SK-N-MC (cell line): ENCODE measurements at regions not wholly inside any gene's neighbourhood (a gene's known extent, or its start where the extent isn't known, plus 50 kb on each side); places are given as distances from the start of the nearest gene placed in this dataset.

Source experiments
- DNase-seq: peaks from one replicate; pipeline ENCODE4 v3.0.0-alpha.2; 2011; ENCODE audit warnings: low read depth, low spot score
- H3K27ac ChIP-seq: fragments of 200-600 bp; sonication (generic); 2 replicates; pipeline ENCODE4 v1.5.1; 2016; ENCODE audit warnings: mixed run types
- H3K36me3 ChIP-seq: fragments of 200-600 bp; sonication (generic); 2 replicates; pipeline ENCODE4 v1.6.1; 2017; ENCODE audit warnings: antibody characterized with exemption, low read length, mixed read lengths; ENCODE audit not compliant: insufficient read depth
- H3K4me3 ChIP-seq: fragments of 200-600 bp; sonication (generic); 2 replicates; pipeline ENCODE4 v1.5.1; 2016
- H3K9ac ChIP-seq: fragments of 200-600 bp; sonication (generic); 2 replicates; pipeline ENCODE4 v1.8.0; 2017; ENCODE audit warnings: mixed run types, mixed read lengths; ENCODE audit not compliant: insufficient read length
- H3K9me3 ChIP-seq: fragments of 200-600 bp; sonication (generic); 2 replicates; pipeline ENCODE4 v1.6.1; 2017; ENCODE audit warnings: low read depth, mild to moderate bottlenecking, antibody characterized with exemption, low read length, moderate library complexity, mixed read lengths
- EZH2 ChIP-seq: fragments of 200-600 bp; sonication (generic); IDR thresholded peaks from one replicate; pipeline ENCODE4 v1.6.1; 2017; ENCODE audit warnings: antibody characterized with exemption
- FOXP2 ChIP-seq: optimal IDR thresholded peaks from 2 replicates; pipeline ENCODE3; 2011; ENCODE audit warnings: mild to moderate bottlenecking, moderate library complexity; ENCODE audit not compliant: insufficient read depth; ENCODE audit errors: extremely low read length, control extremely low read depth
- POLR2AphosphoS5 ChIP-seq: IDR thresholded peaks from 2 replicates; pipeline ENCODE4 v1.6.1; 2012; ENCODE audit warnings: mild to moderate bottlenecking, low read depth, low read length, borderline replicate concordance

DNA sequence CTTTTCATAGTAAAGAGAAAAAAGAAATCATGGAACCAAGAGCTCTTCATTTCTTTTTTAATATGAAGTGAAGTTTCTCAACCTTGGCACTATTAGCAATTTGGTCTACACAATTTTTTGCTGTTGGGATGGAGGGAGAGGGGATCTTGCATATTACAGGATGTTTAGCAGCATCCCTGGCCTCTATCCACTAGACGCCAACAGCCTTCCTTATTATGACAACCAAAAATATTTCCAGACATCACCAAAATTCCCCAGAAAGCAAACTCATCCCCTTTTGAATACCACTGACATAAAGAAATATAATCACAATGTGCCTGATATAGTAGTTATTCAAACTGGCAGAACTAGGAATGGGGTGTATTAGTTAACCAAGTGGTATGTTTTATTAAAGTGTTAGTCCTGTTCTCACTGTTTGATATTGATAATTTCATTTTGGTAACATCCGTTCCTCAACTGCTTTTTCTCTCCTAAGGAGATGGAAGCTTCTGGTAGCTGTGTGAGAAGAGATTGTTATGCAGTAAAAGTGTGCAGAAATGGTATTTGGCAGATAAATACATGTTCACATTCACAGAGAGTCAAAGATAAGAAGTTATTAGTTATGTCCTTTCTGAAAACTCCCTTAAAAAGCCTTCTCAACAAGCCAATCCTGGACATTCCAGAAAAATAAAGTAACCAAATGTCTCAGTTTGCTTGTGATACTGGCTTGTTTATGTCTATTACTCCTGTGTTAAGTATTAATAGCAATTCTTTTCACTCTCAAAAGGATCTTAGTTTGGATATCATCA, 699.9 kb downstream of the C12orf50 start:
- H3K9ac ChIP-seq = no peak overlapping the region
- no peak overlapping the region for H3K27ac ChIP-seq
- DNase-seq = no peak
- H3K9me3 ChIP-seq = no peaks in the 10 kb centered on the region
- no peak for TF ChIP-seq FOXP2
- no peak for TF ChIP-seq EZH2
- no peak for TF ChIP-seq POLR2AphosphoS5
- no peaks in the 10 kb centered on the region for H3K36me3 ChIP-seq
- H3K4me3 ChIP-seq = no peak overlapping the region

GRCh38 chr12:87323369-87323768, 705.8 kb downstream of the C12orf50 start:
- Histone ChIP-seq H3K4me3 (no peak overlapping the region), H3K36me3 (no peaks in the 10 kb centered on the region), H3K9ac (no peak overlapping the region), H3K27ac (no peak overlapping the region), H3K9me3 (no peaks in the 10 kb centered on the region)
- TF ChIP-seq FOXP2 = no peak
- no peak for TF ChIP-seq POLR2AphosphoS5
- no peak for TF ChIP-seq EZH2
- DNase-seq = no peak

GRCh38 chr12:87320724-87321123, 708.5 kb downstream of the C12orf50 start:
- Histone ChIP-seq H3K9me3 (no peaks in the 10 kb centered on the region), H3K9ac (no peak overlapping the region), H3K36me3 (no peaks in the 10 kb centered on the region), H3K4me3 (no peak overlapping the region), H3K27ac (no peak overlapping the region)
- no peak for DNase-seq
- TF ChIP-seq POLR2AphosphoS5 = no peak
- TF ChIP-seq FOXP2 = no peak
- TF ChIP-seq EZH2 = no peak

DNA sequence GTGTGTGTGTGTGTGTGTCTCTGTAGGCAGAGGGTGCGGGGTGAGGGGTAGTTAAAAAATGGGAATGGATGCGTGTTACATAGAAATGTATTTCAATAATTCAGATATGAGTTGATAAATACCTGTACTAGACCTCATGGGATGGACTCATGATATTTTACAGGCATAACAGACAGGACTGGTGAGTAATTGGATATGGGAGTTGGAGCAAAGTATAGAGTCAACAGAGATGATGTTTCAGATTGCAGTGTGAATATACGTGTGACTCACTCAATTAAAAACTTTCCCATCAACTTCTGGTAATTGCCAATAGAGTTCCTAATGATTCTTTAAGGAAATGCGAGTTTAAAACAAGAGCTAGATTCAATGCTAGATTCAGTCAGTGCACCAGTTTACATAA, 711.9 kb downstream of the C12orf50 start:
- Histone ChIP-seq H3K9me3 (no peaks in the 10 kb centered on the region), H3K9ac (no peak overlapping the region), H3K4me3 (no peak overlapping the region), H3K27ac (no peak overlapping the region), H3K36me3 (no peaks in the 10 kb centered on the region)
- no peak for DNase-seq
- no peak for TF ChIP-seq EZH2
- TF ChIP-seq POLR2AphosphoS5 = no peak
- no peak for TF ChIP-seq FOXP2

- Histone ChIP-seq H3K36me3 (no peaks in the 10 kb centered on the region), H3K9ac (no peak overlapping the region), H3K4me3 (peak overlapping the region; percentile 54), H3K27ac (peak overlapping the region; percentile 60; the same call in 1 of the 2 replicates), H3K9me3 (no peaks in the 10 kb centered on the region)
- TF ChIP-seq EZH2 (no peak), FOXP2 (no peak)
- DNase-seq = peak; percentile 32
Measured at GRCh38 chr12:87311206-87311605, 718.0 kb downstream of the C12orf50 start.

DNA sequence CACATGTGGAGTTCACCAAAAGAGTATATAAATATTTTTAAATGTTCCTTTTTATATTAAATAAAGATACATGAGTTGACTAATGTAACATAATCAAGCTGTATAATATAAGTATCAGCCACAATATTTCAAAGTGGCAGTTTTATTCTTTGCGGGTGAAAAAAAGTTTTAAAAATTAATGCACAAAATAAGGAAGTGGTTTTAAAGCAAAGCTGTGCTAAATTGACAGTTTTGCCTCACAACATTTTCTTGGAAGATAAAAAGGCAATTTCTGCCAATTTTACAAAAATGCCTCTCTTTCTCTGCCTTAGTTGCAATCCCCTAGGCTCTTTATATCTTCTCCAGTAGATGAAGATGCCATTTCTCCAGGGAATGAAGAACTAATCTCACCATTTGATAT, 719.1 kb downstream of the C12orf50 start:
- peak overlapping the region; percentile 60 for H3K27ac ChIP-seq
- no peaks in the 10 kb centered on the region for H3K36me3 ChIP-seq
- no peak overlapping the region for H3K9ac ChIP-seq
- DNase-seq = no peak
- no peak for TF ChIP-seq POLR2AphosphoS5
- no peak for TF ChIP-seq FOXP2
- TF ChIP-seq EZH2 = no peak
- no peaks in the 10 kb centered on the region for H3K9me3 ChIP-seq
- peak overlapping the region; percentile 54 for H3K4me3 ChIP-seq

GRCh38 chr12:87305481-87305880, 723.7 kb downstream of the C12orf50 start:
- no peaks in the 10 kb centered on the region for H3K36me3 ChIP-seq
- H3K9me3 ChIP-seq = no peaks in the 10 kb centered on the region
- TF ChIP-seq EZH2 = no peak
- no peak overlapping the region for H3K4me3 ChIP-seq
- no peak overlapping the region for H3K27ac ChIP-seq
- no peak overlapping the region for H3K9ac ChIP-seq
- DNase-seq = no peak

DNA sequence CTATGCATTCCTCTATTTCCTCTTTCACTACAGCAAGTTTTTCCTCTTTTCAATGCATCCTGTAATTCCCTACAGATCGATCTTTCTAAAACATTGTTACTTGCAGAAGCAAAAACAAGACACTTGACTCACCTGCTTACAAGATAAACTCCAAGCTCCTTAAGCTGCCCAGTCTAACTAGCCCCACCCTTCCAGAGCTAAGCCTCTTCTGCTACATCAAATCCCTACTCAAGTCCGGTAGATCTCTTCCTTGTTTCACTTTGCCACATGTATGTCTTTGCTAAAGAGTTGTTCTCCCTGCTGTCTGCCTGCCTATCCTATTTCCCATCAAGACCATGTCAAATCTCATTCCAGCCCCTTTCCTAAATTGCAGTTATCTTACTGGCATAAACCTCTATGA, 724.8 kb downstream of the C12orf50 start:
- no peak for DNase-seq
- no peaks in the 10 kb centered on the region for H3K9me3 ChIP-seq
- no peak overlapping the region for H3K9ac ChIP-seq
- TF ChIP-seq FOXP2 = no peak
- no peak for TF ChIP-seq EZH2
- TF ChIP-seq POLR2AphosphoS5 = no peak
- no peak overlapping the region for H3K27ac ChIP-seq
- no peaks in the 10 kb centered on the region for H3K36me3 ChIP-seq
- no peak overlapping the region for H3K4me3 ChIP-seq
